ENCODE measurements at regions not wholly inside any gene's neighbourhood (a gene's known extent, or its start where the extent isn't known, plus 50 kb on each side); places are given as distances from the start of the nearest gene placed in this dataset.
"Not testable (repeated sequence)": the region's sequence is repeated elsewhere in the genome, so short reads cannot be mapped to it uniquely, and the experiment has no call there.

DNA sequence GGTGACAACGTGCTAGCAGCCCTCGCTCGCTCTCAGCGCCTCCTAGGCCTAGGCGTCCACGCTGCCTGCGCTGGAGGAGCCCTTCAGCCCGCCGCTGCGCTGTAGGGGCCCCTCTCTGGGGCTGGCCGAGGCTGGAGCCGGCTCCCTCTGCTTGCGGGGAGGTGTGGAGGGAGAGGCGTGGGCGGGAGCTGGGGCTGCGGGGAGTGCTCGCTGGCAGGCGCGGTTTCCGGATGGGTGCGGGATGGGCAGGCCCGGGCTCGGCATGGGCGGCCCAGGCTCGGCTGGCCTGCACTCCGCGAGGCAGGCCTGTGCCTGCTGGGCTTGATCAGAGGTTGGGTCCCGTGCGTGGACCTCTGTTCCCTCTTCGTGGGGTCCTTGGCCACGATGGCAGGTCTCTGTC is 472.6 kb downstream of the PRR16 start:
- intact Hi-C loops (cut with micrococcal nuclease), result no loop called here
- Histone ChIP-seq H3K27ac (replicated peaks) (no peak overlapping the region), H3K27me3 (ENCODE audit: low read depth) (no peaks in the 10 kb centered on the region), H3K4me3 (no peak overlapping the region), H3K36me3 (no peaks in the 10 kb centered on the region), H3K9me3 (replicated peaks) (no peaks in the 10 kb centered on the region), H3K4me1 (no peaks in the 10 kb centered on the region)
- DNase-seq, result no peak
- TF ChIP-seq, protein P1, sequence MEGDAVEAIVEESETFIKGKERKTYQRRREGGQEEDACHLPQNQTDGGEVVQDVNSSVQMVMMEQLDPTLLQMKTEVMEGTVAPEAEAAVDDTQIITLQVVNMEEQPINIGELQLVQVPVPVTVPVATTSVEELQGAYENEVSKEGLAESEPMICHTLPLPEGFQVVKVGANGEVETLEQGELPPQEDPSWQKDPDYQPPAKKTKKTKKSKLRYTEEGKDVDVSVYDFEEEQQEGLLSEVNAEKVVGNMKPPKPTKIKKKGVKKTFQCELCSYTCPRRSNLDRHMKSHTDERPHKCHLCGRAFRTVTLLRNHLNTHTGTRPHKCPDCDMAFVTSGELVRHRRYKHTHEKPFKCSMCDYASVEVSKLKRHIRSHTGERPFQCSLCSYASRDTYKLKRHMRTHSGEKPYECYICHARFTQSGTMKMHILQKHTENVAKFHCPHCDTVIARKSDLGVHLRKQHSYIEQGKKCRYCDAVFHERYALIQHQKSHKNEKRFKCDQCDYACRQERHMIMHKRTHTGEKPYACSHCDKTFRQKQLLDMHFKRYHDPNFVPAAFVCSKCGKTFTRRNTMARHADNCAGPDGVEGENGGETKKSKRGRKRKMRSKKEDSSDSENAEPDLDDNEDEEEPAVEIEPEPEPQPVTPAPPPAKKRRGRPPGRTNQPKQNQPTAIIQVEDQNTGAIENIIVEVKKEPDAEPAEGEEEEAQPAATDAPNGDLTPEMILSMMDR (IDR thresholded peaks at IDR 0.05; ENCODE audit: borderline replicate concordance), result no peak

DNA sequence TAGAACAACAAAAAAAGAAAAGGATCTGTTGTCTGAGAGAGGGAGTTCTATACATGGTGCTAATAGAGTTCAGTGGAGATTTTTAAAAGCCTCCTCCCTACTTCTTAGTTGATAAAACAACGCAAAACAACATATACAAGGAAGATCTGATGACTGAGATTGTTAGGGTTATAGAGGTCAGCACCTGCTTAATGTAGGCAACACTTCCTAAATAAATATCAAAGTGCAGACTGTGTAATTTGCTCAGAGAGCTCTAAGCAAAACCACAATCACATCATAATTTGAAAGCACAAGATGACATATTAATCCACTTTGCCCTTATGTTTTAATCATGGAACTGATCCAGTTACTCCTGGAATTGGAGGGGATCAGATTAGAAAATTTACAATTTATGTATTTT is 474.5 kb downstream of the PRR16 start:
- no peaks in the 10 kb centered on the region for H3K4me1 ChIP-seq
- H3K27ac ChIP-seq (replicated peaks), result no peak overlapping the region
- no peaks in the 10 kb centered on the region for H3K36me3 ChIP-seq
- DNase-seq, result no peak
- no peaks in the 10 kb centered on the region for H3K27me3 ChIP-seq (ENCODE audit: low read depth)
- no peak overlapping the region for H3K4me3 ChIP-seq
- intact Hi-C loops (cut with micrococcal nuclease), result no loop called here
- TF ChIP-seq, protein P1 (IDR thresholded peaks at IDR 0.05; ENCODE audit: borderline replicate concordance), result no peak
- no peaks in the 10 kb centered on the region for H3K9me3 ChIP-seq (replicated peaks)

DNA sequence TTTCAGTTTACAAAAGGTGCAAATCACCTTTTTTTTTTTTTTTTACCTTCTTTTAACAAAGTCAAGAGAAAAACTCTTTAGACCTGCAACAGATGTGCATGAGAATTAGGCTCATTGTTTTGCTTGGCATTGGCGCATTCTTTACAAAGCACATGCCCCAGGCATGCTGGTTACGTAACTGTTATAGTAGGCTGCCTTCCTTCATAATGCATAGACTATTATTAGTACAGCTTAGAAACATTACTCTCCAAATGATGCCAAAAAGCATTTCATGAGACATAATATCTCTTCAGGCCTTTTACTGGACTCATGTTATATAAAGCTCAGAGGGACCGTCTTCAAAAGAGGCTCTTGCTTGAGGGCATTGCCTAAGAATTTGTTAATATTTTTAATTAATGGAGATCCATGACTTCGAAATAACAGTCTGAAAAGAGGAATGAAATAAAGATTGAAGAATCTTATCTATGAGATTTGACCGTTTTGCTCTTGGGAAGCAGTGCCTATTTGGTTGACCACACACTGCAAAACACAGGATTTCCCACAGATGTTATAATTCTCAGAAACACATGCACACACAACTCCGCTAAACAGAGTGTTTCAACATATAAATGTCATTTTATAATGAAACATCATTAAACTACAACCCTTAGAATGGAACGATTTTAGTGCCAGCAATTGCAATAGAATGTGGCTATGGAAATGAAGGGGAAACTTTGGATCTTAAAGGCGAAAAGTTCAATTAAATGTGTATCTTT is 478.7 kb downstream of the PRR16 start:
- H3K9me3 ChIP-seq (replicated peaks), result no peaks in the 10 kb centered on the region
- intact Hi-C loops (cut with micrococcal nuclease), result no loop called here
- no peaks in the 10 kb centered on the region for H3K4me1 ChIP-seq
- H3K36me3 ChIP-seq, result no peaks in the 10 kb centered on the region
- DNase-seq, result no peak
- no peak overlapping the region for H3K27ac ChIP-seq (replicated peaks)
- TF ChIP-seq, protein P1 (IDR thresholded peaks at IDR 0.05; ENCODE audit: borderline replicate concordance), result no peak
- H3K4me3 ChIP-seq, result no peak overlapping the region
- H3K27me3 ChIP-seq (ENCODE audit: low read depth), result no peaks in the 10 kb centered on the region

DNA sequence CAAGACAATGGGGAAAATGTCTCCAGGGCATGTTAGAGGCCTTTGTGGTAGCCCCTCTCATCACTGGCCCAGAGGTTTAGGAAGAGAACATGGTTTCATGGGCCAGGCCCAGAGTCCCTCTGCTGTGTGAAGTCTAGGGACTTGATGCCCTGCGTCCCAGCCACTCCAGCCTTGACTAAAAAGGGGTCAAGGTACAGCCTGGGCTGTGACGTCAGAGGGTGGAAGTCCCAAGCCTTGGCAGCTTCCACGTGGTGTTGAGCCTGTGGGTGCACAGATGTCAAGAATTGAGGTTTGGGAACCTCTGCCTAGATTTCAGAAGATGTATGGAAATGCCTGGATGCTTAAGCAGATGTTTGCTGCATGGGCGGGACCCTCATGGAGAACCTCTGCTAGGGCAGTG is 485.5 kb downstream of the PRR16 start:
- H3K27ac ChIP-seq (replicated peaks); DNase-seq; intact Hi-C loops (cut with micrococcal nuclease); H3K36me3 ChIP-seq; H3K4me1 ChIP-seq; H3K27me3 ChIP-seq (ENCODE audit: low read depth); H3K4me3 ChIP-seq: not testable (repeated sequence)
- H3K9me3 ChIP-seq (replicated peaks), result peaks cover 42% of the 10 kb centered on the region

DNA sequence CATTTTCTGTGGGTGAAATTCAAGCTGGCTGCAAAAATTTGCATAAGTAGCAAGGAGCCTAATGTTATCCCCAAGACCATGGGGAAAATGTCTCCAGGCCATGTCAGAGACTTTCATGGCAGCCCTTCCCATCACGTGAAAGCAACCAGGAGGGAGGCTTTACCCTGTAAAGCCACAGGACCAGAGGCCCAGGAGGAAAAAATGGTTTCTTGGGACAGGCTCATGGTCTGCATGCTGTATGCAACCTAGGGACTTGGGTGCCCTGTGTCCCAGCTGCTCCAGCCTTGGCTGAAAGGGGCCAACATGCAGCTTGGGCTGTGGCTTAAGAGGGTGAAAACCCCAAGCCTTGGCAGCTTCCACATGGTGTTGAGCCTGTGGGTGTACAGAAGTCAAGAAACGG is 489.3 kb downstream of the PRR16 start:
- H3K9me3 ChIP-seq (replicated peaks), result peaks cover 53% of the 10 kb centered on the region
- intact Hi-C loops (cut with micrococcal nuclease); H3K4me1 ChIP-seq; DNase-seq; H3K4me3 ChIP-seq; H3K27me3 ChIP-seq (ENCODE audit: low read depth); H3K36me3 ChIP-seq; H3K27ac ChIP-seq (replicated peaks): not testable (repeated sequence)

DNA sequence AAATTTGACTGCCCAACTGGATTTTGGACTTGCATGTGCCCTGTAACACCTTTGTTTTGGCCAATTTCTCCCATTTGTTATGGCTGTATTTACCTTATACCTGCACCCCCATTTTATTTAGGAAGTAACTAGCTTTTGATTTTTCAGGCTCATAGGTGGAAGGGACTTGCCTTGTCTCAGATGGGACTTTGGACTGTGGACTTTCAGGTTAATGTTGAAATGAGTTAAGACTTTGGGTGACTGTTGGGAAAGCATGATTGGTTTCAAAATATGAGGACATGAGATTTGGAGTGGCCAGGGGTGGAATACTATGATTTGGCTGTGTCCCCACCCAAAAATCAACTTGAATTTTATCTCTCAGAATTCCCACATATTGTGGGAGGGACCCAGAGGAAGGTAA is 490.2 kb downstream of the PRR16 start:
- no peak for DNase-seq
- intact Hi-C loops (cut with micrococcal nuclease), result no loop called here
- Histone ChIP-seq H3K4me1 (no peaks in the 10 kb centered on the region), H3K27me3 (ENCODE audit: low read depth) (no peaks in the 10 kb centered on the region), H3K27ac (replicated peaks) (no peak overlapping the region), H3K36me3 (no peaks in the 10 kb centered on the region), H3K9me3 (replicated peaks) (peaks cover 53% of the 10 kb centered on the region), H3K4me3 (no peak overlapping the region)
- TF ChIP-seq, protein P1 (IDR thresholded peaks at IDR 0.05; ENCODE audit: borderline replicate concordance), result no peak

Data from left ventricle myocardium inferior (tissue), 1 donor.